NCI-H2196 treated with DMSO at 0.1 percent for 48 hours (cell line): ENCODE measurements at regions not wholly inside any gene's neighbourhood (a gene's known extent, or its start where the extent isn't known, plus 50 kb on each side); places are given as distances from the start of the nearest gene placed in this dataset.
"Not testable (repeated sequence)": the region's sequence is repeated elsewhere in the genome, so short reads cannot be mapped to it uniquely, and the experiment has no call there.

Experiments
- DNase-seq: peaks from one replicate; lab custom pipeline; 2025; ENCODE audit not compliant: unreplicated experiment; lab: John Stamatoyannopoulos, UW

GRCh38 chr1:70745199-70745598, 302.4 kb downstream of the PTGER3 start:
- DNase-seq: no peak

GRCh38 chr1:70746062-70746461, 301.6 kb downstream of the PTGER3 start:
- DNase-seq: not testable (repeated sequence)

- DNase-seq: not testable (repeated sequence)
These were observed 300.5 kb downstream of the PTGER3 start for GRCh38 chr1:70747123-70747522.

GRCh38 chr1:70751676-70752287, 295.8 kb downstream of the PTGER3 start:
- DNase-seq: not testable (repeated sequence)

GRCh38 chr1:70754701-70755100, 292.9 kb downstream of the PTGER3 start:
- no peak for DNase-seq

GRCh38 chr1:70760154-70760553, 287.5 kb downstream of the PTGER3 start:
- DNase-seq: no peak

- DNase-seq: no peak
These were observed 285.2 kb downstream of the PTGER3 start for GRCh38 chr1:70762386-70762785.

GRCh38 chr1:70764747-70765146, 282.9 kb downstream of the PTGER3 start:
- DNase-seq: no peak

GRCh38 chr1:70767377-70767776, 280.2 kb downstream of the PTGER3 start:
- DNase-seq: no peak

- no peak for DNase-seq
These were observed 279.4 kb downstream of the PTGER3 start for GRCh38 chr1:70768216-70768615.

GRCh38 chr1:70778056-70778762, 269.4 kb downstream of the PTGER3 start:
- no peak for DNase-seq

- no peak for DNase-seq
These were observed 268.7 kb downstream of the PTGER3 start for GRCh38 chr1:70778934-70779333.

GRCh38 chr1:70779571-70779970, 268.0 kb downstream of the PTGER3 start:
- no peak for DNase-seq

- DNase-seq: no peak
These were observed 262.3 kb downstream of the PTGER3 start for GRCh38 chr1:70785287-70785686.

GRCh38 chr1:70790232-70790923, 257.2 kb downstream of the PTGER3 start:
- DNase-seq: no peak

GRCh38 chr1:70795064-70795463, 252.6 kb downstream of the PTGER3 start:
- DNase-seq: not testable (repeated sequence)

- not testable (repeated sequence) for DNase-seq
These were observed 251.3 kb downstream of the PTGER3 start for GRCh38 chr1:70796298-70796697.

- not testable (repeated sequence) for DNase-seq
These were observed 245.0 kb downstream of the PTGER3 start for GRCh38 chr1:70802625-70803024.

GRCh38 chr1:70805641-70806040, 242.0 kb downstream of the PTGER3 start:
- DNase-seq: no peak

GRCh38 chr1:70807088-70807664, 240.4 kb downstream of the PTGER3 start:
- no peak for DNase-seq

- no peak for DNase-seq
These were observed 238.5 kb downstream of the PTGER3 start for GRCh38 chr1:70809069-70809468.

- DNase-seq: no peak
These were observed 235.8 kb downstream of the PTGER3 start for GRCh38 chr1:70811815-70812214.
